ENCODE measurements at regions not wholly inside any gene's neighbourhood (a gene's known extent, or its start where the extent isn't known, plus 50 kb on each side); places are given as distances from the start of the nearest gene placed in this dataset.
"Not testable (repeated sequence)": the region's sequence is repeated elsewhere in the genome, so short reads cannot be mapped to it uniquely, and the experiment has no call there.

GRCh38 chr2:219727771-219728429 is 100.5 kb downstream of the SLC4A3 start:
- peak; percentile 8 for DNase-seq

GRCh38 chr2:219728991-219729487 is 101.6 kb downstream of the SLC4A3 start:
- DNase-seq: no peak

- DNase-seq: no peak
These were observed 103.7 kb downstream of the SLC4A3 start for GRCh38 chr2:219731173-219731572.

- no peak for DNase-seq
These were observed 105.7 kb downstream of the SLC4A3 start for GRCh38 chr2:219733106-219733505.

GRCh38 chr2:219733746-219734145 is 106.3 kb downstream of the SLC4A3 start:
- no peak for DNase-seq

- DNase-seq: peak; percentile 28
These were observed 108.8 kb downstream of the SLC4A3 start for GRCh38 chr2:219736209-219736608.

GRCh38 chr2:219737270-219737691 is 109.9 kb downstream of the SLC4A3 start:
- no peak for DNase-seq

GRCh38 chr2:219739066-219739465 is 111.6 kb downstream of the SLC4A3 start:
- DNase-seq: no peak

GRCh38 chr2:219739866-219740440 is 112.5 kb downstream of the SLC4A3 start:
- DNase-seq: no peak

GRCh38 chr2:219743548-219743947 is 116.1 kb downstream of the SLC4A3 start:
- DNase-seq: no peak

GRCh38 chr2:219744066-219744465 is 116.6 kb downstream of the SLC4A3 start:
- DNase-seq: no peak

GRCh38 chr2:219744600-219744999 is 117.2 kb downstream of the SLC4A3 start:
- no peak for DNase-seq

- no peak for DNase-seq
These were observed 120.2 kb downstream of the SLC4A3 start for GRCh38 chr2:219747637-219748036.

GRCh38 chr2:219748671-219749570 is 121.5 kb downstream of the SLC4A3 start:
- no peak for DNase-seq

GRCh38 chr2:219751121-219751520 is 123.7 kb downstream of the SLC4A3 start:
- not testable (repeated sequence) for DNase-seq

- no peak for DNase-seq
These were observed 125.3 kb downstream of the SLC4A3 start for GRCh38 chr2:219752726-219753125.

- no peak for DNase-seq
These were observed 131.7 kb downstream of the SLC4A3 start for GRCh38 chr2:219758907-219759680.

GRCh38 chr2:219759801-219760200 is 132.4 kb downstream of the SLC4A3 start:
- no peak for DNase-seq

- DNase-seq: peak; percentile 20
These were observed 137.9 kb downstream of the SLC4A3 start for GRCh38 chr2:219765231-219765911.

GRCh38 chr2:219766658-219767057 is 139.2 kb downstream of the SLC4A3 start:
- DNase-seq: no peak

- DNase-seq: no peak
These were observed 141.9 kb downstream of the SLC4A3 start for GRCh38 chr2:219769090-219769910.

Measured in inflammatory macrophage treated with lipopolysaccharide for 4 hours (primary cell).